ENCODE measurements at regions not wholly inside any gene's neighbourhood (a gene's known extent, or its start where the extent isn't known, plus 50 kb on each side); places are given as distances from the start of the nearest gene placed in this dataset.

DNA sequence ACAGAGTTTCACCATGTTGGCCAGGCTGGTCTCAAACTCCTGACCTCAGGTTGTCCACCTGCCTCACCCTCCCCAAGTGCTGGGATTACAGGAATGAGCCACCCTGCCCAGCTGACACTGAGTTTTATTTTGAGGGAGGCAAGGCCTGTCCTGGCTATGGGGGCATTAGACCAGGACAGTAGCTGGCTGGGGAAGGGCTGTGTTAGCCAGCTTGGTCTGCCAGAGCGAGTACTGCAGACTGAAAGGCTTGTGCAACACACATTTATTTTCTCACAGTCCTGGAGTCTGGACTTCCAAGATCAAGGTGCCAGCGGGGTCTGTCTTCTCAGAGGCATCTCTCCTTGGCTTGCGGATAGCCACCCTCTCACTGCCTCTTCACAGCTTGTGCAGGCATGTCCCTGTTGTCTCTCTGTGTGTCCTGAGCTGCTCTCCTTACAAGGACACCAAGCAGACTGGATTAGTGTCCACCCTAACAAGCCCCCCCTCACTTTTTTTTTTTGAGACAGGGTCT is 59.4 kb upstream of the HAAO start:
- DNase-seq (ENCODE audit: extremely low read depth, low read depth, low spot score): no peak

DNA sequence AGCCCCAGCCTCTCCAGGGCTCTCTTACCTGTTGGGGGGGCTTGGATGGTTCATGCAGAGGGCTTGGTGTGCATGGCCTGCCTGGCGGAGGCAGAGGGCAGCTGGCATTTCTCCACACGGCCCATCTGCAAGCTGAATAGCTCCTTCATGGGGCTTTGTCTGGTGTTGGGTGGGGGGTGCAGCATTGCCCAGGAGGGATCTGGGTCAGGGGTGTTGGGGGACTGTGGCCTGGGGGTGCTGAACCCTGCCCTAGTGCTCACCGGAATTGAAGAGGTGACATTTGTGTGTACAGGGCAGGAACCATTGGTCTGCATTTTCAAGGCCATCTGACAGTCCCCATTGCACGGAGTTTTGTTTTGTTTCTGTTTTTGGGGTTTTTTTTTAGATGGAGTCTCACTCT is 58.8 kb upstream of the HAAO start:
- DNase-seq (ENCODE audit: extremely low read depth, low read depth, low spot score): no peak

DNA sequence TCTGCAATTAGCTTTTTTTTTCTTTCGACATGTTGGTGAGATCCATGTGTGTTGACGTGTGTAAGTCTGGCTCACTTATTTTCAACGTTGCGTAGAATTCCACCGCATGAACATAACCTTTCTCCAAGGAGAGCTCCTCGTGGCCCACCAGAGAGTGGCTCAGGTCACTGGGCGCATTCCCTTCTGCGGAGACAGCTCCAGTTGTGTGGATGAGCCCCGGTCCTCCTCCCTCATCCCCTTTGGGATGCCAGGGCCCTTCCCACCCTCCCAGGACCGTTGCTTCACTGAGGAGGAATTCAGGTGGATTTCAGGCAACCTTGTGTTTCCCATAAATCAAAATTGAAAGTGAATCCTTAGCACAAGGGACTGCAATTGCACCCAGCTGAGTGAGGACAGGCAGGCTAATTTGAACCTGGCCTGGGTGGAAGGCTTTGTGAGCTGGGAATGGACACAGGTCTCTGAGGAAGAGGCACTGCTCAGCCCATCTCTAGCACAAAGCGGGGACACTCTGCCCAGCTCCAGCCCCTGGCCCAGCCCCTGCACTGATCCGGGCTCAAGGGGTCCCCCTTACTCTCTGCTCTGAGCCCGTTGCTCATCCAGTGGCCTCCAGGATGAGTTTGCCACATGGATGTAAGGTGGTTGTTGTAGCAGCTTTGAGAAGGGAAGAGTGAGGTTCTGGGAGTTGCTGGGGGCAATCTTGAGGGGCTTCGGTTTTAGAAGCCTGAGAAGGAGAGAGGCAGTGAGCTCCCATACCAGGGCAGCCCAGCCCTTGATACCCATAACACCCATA is 57.8 kb upstream of the HAAO start:
- no peak for DNase-seq (ENCODE audit: extremely low read depth, low read depth, low spot score)

DNA sequence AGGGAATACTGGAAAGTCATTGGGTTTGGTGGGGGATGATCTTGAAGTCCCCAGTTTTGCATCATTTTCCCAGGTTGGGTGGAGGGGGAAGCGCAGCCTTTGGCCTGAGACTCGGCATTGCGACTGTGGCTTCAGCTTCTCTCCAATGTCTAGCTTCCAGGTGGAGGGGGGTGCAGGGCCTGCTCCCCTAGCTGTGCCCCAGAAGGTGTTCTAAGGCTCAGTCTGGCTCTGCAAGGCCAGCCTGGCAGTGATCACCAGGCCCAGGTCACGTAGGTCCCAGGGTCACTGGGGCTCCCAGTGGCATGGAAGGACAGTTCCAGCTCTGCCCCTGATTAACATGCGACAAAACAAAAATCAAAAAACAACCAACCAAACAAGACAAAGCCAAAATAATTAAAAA is 56.9 kb upstream of the HAAO start:
- no peak for DNase-seq (ENCODE audit: extremely low read depth, low read depth, low spot score)

DNA sequence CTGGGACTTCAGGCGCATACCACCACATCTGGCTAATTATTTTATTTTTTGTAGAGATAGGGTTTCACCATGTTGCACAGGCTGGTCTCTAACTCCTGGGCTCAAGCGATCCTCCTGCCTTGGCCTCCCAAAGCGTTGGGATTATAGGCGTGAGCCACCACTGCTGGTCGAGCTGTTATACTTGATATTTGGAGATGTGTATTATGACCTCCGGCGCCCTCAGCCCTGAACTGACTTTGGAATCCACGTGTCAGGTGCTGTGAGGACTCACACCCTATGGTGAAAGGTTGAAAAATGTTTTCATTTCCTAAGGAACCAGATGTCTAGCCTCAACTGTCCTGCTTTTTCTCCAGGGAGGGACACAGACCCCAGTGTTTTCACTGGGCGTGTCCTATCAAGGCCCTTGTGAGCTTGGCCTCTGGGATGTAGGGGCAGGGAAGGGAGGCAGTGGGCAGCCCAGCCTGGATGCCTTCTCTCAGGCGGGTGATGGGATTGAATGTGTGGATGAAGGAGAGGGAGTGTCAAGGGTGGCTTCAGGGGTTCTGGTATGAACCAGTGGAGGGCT is 56.4 kb upstream of the HAAO start:
- no peak for DNase-seq (ENCODE audit: extremely low read depth, low read depth, low spot score)

DNA sequence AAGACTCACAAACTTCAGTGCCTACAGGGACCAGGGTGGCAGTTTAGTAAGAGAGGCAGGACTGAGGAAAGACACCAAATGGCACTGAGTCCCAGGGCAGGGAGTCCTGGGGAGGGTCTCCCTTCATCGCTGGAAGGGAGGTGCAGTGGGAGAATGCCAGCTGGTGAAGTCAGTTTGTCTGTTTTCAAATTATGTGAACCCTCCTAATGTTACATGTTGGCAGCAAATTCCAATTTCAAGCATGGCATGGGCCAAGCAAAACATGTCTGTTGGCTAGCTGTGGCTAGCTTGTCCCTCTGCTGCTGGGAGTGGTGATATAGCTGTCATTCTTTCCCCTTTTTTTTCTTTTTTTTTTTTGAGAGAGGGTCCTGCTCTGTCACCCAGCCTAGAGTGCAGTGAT is 55.9 kb upstream of the HAAO start:
- DNase-seq (ENCODE audit: extremely low read depth, low read depth, low spot score): no peak

DNA sequence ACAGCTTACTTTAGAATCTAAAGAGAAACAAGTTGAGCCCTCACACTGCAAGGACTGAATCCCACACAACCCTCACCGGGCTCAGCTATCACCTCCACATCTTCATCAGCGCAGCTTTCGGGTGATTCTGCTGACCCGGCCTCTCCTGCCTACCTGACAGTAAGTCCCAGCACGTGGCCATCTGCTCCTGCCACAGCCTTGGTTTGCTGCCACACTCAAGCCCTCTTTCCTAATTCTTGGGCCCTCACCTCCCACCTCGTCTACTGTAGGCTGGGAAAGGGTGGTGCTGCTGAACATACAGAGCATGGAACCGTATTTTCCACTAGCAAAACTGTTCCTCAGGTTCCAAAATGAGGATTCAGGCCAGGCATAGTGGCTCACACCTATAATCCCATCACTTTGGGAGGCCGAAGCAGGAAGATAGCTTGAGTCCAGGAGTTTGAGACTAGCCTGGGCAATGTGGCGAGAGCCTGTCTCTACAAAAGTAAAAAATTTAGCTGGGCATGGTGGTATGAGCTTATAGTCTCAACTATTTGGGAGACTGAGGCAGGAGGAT is 55.3 kb upstream of the HAAO start:
- DNase-seq (ENCODE audit: extremely low read depth, low read depth, low spot score): no peak

DNA sequence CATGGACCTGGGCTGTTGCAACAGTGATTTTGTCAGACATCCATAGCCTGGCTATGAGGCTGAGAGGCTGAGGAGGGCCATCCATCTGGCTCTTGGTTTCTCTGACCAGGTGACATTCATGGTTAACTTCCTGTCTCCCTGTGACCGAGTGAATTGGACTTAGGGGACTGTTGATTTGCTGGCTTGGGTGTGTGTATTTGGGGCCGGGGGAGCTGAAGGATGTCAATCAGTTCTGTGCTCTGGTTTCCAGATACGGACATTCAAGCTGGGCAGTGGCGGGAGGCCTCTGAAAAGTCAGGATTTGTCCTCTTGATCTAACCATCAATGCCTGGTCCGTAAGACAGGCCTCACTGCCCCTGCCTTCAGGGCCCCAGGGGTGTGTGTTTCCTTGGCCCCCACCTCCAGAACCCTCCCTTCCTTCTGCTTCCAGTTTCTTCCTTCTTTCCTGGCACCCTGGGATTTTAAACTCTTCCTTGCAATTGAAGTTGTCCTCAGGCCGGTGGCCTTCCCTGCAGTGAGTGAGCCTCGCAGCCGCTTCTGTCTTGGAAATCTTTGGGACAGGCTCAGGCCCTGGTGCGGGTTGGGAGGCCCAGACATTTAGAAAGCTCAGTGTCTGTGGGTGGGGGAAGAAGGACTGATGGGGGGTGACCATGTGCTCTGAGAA is 54.7 kb upstream of the HAAO start:
- no peak for DNase-seq (ENCODE audit: extremely low read depth, low read depth, low spot score)

DNA sequence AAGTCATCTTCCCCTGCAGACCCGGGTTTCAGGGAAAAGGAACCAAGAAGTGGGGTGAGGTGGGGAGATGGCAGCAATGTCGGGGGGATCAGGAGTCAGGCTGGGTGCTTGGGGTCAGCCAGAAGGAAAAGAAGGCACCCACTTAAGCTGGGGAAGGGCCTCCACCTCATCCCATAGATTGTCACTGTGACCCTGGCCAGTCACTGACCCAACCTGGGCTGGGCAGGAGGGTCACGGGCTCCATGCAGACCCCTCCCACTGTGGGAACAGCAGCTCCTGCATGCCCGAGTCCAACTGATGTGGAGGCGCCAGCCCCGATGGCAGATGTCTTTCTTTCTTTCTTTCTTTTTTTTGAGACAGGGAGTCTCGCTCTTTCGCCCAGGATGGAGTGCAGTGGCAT is 53.6 kb upstream of the HAAO start:
- no peak for DNase-seq (ENCODE audit: extremely low read depth, low read depth, low spot score)

DNA sequence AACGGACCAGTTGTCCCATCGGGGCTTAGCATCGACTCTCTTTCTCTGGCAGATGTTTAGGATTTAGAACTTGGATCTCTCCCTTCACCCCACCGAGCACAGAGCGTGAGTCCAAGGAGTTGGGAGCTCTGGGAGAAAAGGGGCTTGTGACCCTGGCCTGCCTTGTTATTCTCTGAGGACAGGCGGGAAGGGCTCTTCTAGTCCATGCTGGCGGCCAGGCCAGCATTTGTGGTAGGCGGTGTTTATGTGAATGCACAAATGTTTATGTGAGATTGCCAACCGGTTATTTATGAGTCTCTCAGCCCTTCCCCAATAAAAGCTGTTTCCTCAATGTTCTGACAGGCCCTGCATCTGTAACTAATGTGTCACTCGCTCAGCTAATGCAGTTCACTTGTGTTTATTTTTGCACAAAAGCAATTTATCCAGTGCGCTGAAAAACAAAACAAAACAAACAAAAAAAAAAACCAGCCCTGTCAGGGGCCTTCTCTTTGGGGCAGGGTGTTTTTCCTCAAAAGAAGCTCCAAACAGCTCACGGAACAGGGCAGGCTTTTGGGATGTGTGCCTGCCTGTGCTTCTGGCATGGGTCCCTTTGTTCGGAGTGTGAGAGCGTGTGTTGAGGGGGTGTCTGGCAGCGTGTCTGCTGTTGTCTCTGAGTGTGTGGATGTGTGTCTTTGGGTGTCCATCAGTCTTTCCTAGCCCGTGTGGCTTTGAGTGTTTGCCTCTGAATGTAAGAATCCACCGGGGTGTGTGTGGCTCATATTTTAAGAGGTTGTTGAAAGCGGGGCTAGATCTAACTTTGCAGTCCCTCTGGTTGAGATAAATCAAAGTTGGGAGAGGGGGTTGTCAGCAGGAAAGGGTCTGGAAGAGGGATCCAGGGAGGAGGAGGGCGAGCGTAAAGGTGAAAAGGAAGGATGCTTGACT is 52.8 kb upstream of the HAAO start:
- no peak for DNase-seq (ENCODE audit: extremely low read depth, low read depth, low spot score)

DNA sequence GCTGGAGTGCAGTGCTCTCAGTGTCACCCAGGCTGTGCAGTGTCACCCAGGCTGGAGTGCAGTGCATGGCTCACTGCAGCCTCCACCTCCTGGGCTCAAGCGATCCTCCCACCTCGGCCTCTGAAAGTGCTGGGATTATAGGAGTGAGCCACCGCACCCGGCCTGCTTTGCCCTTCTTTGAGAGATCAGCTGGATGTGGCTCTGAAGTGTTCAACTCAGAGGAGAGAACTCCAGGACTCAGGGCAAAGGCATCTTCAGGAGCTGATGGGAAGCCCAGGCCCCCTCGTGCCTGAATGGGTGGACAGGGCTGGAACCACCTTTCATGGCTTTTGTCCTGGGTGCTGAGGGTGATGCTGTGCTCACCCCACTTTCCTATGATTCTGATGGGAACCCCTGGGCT is 52.0 kb upstream of the HAAO start:
- no peak for DNase-seq (ENCODE audit: extremely low read depth, low read depth, low spot score)

DNA sequence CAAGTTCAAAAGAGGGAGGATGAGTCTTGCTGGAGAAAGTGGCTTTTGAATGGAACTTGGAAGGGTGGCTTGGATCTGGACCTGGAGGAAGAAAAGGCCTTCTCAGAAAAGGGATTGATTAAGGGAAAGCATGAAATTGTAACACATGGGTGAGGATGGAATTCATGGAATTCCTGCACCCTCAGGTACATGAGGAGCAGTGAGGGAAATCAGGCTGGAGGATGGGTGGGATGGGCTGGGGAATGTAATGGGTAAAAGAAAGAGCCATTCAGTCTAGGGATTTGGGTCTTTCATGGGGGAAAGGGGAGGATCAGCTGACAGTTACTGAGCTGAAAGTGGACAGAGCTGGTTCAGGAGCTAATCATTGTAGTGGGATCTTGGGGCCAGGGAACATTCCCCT is 51.2 kb upstream of the HAAO start:
- DNase-seq (ENCODE audit: extremely low read depth, low read depth, low spot score): no peak

DNA sequence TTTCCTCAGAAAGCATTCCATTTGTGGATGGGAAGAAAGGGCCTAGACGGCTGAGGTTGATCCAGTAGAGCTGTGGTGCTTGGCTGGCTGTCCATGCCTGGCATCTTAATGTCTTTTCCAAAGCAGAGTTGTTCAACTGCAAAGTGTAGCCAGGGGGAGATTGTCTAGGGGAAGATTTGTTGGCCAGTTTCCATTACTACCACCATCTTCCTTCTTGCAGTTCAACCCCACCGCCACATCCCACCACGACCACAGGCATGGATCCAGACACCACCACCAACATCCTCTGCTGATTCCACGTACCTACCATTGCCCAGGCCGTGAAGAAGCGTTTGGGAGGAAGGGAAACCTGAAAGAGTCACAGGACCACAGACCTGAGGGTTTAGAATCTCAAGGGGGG is 50.7 kb upstream of the HAAO start:
- no peak for DNase-seq (ENCODE audit: extremely low read depth, low read depth, low spot score)

DNA sequence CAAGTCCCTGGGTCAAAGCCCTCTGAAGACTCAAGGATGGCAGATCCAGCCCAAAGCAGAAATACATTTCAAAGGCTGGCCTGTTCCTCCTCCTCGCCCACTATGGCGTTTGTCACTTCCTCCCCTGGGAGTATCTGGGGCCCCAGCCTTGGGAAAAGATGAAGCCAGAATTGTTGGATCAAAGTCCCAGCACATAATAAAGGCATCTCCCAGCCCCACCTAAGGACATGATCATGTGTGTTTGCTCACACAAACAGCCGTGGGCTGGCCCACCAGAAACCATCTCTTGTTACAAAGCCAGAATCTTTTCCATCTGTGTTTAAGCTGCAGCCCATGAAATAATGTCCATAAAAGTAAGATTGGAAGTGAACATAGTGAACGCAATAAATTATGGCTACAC is 50.1 kb upstream of the HAAO start:
- no peak for DNase-seq (ENCODE audit: extremely low read depth, low read depth, low spot score)
